Right ventricle myocardium superior (tissue), 1 donor: ENCODE measurements at regions not wholly inside any gene's neighbourhood (a gene's known extent, or its start where the extent isn't known, plus 50 kb on each side); places are given as distances from the start of the nearest gene placed in this dataset.
"Not testable (repeated sequence)": the region's sequence is repeated elsewhere in the genome, so short reads cannot be mapped to it uniquely, and the experiment has no call there.

Source experiments
- ATAC-seq: fragments of 200-7000 bp; cut with Tn5 transposase; one replicate; pipeline ENCODE4 v1.9.1; 2020; ENCODE audit warnings: mild to moderate bottlenecking; ENCODE audit not compliant: poor library complexity
- DNase-seq: peaks from one replicate; pipeline ENCODE4 v3.0.0-alpha.2; 2020
- intact Hi-C: fragments of 100-400 bp; cut with DNase I; formaldehyde crosslinking; loops from one replicate; pipeline ENCODE4 v1.11.2; 2022
- donor health status: DM: no; HTN: yes; CAD: no; lungs with severe emphysema.

DNA sequence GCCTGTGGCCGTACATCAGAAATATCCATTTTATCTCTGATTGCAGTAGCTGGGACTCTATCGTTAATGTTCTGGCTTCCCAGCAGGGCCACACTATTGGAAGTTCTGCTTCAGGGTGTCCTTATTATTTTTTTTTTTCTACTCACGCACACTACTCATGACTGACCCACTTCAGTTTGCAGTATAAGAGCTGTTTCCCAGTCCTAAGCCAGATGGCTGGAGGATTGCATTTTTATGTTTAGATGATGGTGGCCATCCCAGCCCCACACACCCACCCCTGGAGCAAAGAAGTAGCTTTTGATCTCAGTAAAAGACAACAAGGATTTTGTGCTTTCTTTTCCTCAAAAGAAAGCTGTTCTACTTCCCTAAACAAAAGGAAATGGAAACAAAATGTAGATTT is 557.0 kb upstream of the GALNTL6 start:
- DNase-seq (no peak), ATAC-seq (no peak)
- intact Hi-C loops, result no loop called here

DNA sequence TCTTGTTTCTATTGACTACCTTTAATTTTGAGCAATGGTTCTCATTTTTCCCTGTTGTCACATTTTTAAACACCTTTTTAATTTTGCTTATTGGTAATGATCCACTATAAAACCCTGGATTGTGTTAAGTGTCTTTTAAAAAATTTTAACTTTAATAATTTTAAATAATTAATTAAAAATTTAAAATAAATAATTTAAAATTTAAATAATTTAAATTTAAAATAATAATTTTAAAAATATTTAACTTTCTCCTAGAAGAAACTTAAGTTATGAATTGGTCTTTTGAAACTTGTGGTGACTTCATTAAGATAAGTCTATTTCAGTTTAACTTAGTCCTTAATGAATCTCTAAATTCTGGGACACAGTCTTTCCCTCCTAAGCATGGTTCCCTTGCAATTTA is 566.3 kb upstream of the GALNTL6 start:
- intact Hi-C loops, result no loop called here
- ATAC-seq (no peak), DNase-seq (no peak)

DNA sequence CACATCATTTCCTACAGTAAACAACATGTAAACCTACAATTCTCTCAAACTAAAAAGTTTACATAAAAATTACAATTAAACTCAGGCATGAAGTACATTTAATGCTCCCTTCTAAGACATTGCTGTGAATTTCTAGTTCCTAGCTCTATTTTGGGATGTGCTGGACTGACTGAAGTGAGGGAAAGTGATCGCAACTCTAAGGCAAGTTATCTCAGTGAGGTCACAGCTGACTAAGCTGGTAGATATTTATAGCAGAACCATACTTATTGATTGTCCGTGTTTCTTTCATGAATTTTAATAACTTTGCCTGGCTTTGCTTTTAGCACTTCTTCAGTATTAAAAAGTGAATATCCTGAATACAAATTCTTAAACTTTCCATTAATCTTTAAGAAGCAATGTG is 570.4 kb upstream of the GALNTL6 start:
- DNase-seq, result no peak
- intact Hi-C loops, result no loop called here
- no peak for ATAC-seq

DNA sequence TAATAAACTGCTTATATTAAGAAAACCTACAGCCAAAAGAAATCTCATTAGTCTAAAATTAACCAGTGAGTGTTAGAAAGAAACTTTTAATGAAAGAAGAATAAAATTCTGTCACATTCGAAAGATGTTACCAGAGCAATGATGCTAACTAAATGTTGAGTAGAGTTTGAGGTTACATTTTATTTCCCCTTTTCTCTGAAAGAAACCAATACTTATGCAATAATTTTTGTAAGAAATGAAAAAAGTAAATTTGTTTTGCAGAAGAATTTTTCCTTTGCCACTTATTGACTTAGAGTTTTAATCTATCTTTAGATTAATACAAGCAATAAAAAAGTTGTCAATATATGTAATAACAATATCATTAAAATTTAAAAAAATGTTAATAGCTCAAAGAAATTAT is 574.0 kb upstream of the GALNTL6 start:
- DNase-seq (no peak), ATAC-seq (no peak)
- intact Hi-C loops, result no loop called here

DNA sequence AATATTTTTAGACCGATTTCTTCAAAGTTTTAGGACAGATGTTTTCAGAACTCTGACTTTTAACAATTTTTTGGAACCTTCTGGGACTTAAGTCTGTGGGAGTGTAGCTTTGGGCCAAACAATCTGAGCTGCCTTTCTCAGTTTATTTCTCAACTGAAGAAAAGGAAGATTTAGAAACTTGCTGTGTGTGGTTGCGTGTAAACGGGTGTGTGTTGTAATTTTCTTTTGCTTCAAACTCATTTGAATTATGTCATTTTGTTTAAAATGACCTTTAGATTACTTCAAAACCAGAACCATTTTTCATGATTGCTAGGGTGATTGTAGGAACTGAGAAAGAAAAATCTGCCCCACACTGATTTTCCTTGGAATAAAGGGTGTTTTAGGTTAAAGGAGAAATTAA is 577.7 kb upstream of the GALNTL6 start:
- ATAC-seq (no peak), DNase-seq (no peak)
- intact Hi-C loops, result no loop called here

DNA sequence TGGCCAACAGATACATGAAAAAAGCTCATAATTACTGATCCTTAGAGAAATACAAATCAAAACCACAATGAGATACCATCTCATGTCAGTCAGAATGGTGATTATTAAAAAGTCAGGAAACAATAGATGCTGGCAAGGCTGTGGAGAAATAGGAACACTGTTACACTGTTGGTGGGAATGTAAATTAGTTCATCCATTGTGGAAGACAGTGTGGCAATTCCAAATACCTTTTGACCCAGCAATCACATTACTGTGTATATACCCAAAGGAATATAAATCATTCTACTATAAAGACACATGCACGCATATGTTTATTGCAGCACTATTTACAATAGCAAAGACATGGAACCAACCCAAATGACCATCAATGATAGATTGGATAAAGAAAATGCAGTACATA is 583.9 kb upstream of the GALNTL6 start:
- DNase-seq, intact Hi-C loops, ATAC-seq: not testable (repeated sequence)

DNA sequence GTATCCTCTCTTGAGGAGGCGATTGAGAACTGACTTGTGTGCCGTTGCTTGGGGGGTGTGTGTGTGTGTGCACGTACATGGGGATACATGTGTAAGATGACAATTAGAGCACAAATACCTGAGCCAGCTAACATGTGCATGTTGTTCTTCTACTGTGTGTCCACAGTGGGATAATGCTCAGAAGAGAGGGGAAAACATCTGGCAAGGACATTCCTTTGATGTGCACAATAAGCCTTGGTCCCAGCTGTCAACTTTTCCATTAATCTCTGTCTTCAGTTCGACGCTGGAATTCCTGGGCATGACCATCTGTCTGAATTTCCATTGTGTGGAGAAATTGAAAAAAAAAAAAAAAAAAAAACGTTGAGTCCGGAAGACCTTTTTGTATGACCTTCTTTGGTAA is 592.0 kb upstream of the GALNTL6 start:
- no peak for ATAC-seq
- intact Hi-C loops, result no loop called here
- DNase-seq, result no peak

DNA sequence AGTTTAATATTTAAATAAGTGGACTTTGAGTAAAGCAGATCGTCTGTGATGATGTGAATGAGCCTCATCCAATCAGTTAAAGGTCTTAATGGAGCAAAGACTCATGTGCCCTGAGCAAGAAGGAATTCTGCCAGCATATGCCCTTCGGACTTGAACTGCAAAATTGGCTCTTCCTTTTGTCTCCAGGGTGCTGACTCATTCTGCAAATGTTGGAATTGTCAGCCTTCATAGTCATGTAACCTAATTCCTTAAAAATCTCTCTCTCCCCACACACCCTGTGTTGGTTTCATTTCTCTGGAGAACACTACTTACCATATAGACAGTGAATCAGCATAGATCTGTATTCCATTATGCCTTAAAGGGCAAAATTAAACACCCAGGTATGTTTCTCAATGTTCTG is 609.8 kb upstream of the GALNTL6 start:
- no peak for ATAC-seq
- intact Hi-C loops, result no loop called here
- DNase-seq, result no peak

DNA sequence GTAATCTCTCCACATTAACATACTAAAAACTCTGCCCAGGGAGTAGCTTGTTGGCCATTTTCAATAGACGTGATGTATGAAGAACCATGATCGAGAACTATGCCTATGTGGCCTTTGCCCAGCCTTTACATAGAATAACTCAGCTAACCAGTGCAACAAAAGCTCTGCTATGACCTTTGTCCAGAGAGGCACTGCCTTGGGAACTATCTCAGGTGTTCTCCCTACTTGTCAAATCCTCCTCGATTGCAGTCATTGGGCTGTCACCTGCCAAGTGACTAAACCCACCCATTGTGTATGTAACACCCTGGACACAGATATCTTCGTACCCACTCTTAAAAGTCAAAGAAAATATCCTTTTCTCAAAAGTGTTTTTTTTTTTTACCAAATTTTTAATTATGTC is 610.3 kb upstream of the GALNTL6 start:
- intact Hi-C loops, result no loop called here

DNA sequence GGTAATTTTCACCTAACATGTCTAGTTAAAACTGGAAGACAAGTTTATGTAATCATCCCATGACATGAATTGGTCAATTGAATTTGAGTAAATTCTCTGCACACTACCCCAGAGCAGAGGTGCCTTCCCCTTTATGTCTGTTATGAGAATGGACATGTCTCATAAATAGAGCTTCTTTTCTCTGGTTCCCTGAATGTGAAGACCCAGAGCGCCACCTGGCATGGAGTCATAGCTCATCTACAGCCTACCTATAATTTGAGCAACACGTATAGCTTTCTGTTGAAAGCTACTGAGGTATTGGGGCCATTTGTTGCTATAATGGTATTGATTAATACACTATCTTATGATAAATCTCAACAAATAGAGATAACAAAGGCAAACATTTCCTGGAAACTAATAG is 626.5 kb upstream of the GALNTL6 start:
- DNase-seq, result no peak
- intact Hi-C loops, result no loop called here
- ATAC-seq, result no peak

More for the DNA sequence above, 610.3 kb upstream of the GALNTL6 start:
- DNase-seq (no peak), ATAC-seq (no peak)

DNA sequence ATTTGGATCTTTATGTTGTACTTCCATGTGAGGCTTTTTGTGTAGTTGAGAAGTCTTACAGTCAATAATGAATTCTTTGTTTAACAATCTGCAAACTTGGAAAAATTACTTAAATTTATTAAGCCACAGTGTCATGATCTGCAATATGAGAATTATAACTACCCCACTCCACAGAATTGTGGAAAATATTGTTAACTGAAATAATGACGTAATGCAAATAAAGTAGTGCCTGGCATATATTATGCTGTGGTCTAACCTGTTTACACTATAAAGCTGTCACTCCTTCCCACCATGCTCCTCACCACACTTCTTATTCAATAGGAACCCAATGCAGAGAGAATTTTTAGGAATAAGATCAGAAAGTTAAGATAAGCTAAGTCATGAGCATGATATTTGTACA is 632.1 kb upstream of the GALNTL6 start:
- ATAC-seq (no peak), DNase-seq (no peak)
- intact Hi-C loops, result no loop called here

DNA sequence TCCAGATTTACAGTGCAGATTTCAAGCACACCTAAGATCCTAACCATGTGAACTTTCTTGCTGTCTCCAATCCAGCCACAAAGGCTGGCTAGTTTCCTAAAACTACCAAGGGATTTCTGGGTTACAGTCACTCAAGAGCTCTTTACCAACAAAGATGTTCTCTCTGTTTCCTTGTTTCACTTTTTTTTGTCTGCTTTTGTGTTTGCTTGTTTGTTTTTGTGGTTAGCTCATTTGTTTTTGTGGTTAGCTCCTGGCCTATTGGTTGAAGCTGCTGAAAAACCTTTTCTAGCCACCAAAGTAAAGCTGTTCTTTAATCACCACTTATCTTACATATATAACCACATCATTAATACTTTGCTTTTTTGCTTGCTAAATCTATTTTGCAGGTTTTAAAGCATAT is 642.5 kb upstream of the GALNTL6 start:
- DNase-seq (no peak), ATAC-seq (no peak)
- intact Hi-C loops, result no loop called here

DNA sequence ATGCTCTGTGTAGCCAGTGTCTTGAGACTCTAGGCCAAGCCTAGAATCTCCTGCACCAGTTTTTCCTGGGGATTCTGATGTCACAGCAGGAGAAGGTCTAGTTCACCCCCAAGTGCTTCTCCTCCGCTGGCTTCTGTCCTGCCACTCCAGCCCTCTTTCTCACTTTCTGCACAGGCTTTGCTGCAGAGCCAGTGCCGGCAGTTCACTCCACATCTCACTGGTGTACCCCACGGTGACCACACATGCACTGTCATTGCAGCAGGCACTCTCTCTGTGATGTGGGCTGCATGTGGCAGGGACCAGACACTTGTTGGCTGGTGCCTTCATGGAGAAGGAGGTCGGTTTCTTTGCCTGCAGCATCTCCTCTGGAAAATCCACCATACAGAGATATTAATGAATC is 643.8 kb upstream of the GALNTL6 start:
- intact Hi-C loops, result no loop called here
- ATAC-seq (no peak), DNase-seq (no peak)

DNA sequence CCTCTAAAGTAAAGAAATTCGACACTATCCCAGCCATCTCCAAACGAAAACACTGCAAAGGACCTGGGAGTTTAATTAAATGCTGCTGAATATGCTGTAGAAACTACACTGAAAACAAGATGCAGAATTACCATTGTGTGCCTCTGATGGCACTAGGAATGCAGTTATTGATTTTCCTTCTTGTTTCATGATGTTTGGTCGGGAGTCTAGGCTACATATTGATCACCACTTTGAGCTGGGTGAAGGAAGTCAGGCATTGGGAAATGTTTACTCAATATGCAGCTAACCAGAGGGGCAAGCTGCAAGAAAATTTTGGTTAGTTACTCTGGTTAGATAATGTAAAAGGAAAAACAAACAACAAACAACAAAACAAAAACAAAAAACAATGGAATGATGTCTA is 650.7 kb upstream of the GALNTL6 start:
- ATAC-seq (no peak), DNase-seq (no peak)
- intact Hi-C loops, result no loop called here

DNA sequence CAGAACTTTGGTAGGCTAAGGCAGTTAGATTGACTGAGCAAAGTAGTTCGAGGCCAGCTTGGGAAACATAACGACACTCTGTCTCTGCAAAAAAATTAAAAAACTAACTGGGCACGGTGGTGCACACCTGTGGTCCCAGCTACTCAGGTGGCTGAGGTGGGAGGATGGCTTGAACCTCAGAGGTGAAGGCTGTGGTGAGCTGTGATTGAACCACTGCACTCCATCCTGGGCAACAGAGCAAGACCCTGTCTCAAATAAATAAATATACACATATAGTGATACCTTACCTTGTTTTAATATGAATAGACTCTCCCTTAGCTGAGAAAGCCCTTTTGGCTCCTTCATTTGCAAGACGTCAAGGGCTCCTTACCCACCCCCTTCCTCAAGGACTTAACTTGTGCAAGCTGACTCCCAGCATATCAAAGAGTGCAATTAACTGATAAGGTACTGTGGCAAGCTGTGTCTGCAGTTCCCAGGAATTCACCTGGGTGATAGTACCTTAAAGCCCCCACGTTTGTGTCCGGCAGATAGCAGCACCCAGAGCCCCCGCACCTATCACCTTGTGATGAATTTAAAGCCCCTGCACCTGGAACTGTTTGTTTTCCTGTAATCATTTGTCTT is 655.6 kb upstream of the GALNTL6 start:
- DNase-seq (no peak), ATAC-seq (no peak)
- intact Hi-C loops, result no loop called here

DNA sequence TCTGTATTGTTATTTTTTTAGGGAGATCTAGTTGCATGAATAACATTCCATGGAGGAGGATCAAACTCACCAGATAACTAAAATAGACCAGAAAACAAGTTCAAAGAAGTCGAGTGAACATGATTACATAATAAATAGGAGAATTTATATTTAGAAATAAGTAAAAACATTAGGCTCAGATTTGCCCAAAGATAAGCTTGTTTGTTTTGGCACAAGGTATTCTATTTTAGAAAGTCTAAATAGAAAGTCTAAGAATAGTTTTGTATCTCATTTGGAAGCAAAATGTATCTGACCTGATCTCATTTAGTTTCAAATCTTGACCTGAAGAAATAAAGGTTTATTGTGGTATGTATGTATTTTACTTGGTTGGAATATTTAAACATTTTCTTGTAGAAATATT is 670.6 kb upstream of the GALNTL6 start:
- intact Hi-C loops, result no loop called here
- ATAC-seq (no peak), DNase-seq (no peak)

DNA sequence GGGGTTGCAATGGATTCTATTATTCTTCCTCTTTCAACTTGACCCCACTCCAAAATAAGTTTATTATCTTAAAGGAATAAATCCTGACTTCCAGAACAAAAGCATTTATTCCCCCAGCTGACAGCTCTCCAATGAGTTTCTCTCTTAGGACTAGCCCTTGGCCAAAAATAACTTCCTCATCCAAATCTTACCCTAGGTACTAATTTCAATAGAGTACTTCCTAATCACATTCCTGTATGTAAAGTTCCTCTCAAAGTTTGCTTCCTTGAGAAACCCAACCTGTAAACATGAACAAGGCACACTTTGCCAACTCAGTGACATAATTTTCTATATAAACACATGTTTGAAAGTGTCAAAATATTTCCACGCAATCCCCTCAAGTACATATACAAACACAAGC is 671.2 kb upstream of the GALNTL6 start:
- intact Hi-C loops, result no loop called here
- DNase-seq (no peak), ATAC-seq (no peak)

DNA sequence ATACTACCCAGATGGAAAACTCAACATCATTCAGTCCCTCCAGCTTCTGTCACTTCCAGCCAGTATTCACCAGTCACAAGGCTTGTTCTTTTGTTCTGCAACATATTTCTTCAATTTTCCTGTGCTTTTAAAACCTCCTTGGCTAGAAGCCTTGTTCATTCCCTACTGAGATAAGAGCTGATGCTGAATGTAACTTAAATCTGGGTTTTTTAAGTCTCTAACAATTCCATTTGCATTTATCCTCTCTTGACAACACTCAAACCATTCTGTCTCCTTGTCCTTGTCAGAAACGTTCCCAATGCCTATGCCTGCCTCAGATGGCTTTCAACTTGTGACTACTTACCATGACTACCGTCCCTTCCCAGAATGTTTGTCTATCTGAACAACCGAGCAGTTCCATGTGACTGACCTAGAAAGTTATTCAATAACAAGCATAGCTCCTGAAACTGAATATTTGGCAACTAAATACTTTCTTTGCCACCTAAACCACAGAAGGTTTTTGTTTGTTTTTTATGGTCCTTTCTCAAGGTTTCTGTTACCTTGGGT is 682.9 kb upstream of the GALNTL6 start:
- DNase-seq, result no peak
- no peak for ATAC-seq
- intact Hi-C loops, result no loop called here

DNA sequence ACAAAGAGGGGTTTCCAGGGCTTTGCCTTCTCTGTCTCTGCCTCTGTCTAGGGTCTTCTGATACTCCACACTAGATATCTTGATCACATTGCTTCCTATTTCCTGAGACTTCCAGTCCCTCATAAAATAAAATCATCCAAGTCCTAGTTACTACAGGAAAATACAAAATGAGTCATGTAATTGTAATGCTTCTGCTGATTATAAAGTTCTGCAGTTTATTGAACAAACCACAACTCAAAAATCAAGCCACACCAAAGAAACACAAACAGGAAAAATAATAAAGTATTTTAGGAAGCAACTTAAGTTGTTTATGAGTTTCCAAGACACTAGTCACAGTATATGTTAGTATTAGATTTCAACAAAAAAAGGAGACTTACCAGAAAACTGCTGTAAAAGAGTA is 695.1 kb upstream of the GALNTL6 start:
- intact Hi-C loops, result no loop called here
- no peak for DNase-seq
- ATAC-seq, result no peak

DNA sequence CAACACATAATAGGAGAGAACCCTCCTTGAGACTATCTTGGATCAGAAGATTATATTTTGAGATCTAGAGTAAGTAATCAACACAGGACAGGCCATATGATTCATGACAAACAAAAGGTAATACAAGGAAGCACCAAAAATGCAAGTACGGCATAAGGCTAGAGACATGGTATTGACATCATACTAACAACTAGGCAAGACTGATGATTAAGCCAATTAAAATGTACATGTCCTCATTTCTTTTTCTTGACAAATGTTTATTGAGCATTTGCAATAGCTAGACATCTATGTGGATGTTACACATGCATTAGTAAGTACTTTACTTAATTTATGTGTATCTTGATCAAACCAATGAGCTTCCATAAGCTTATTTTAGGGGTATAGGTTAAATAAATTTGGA is 695.7 kb upstream of the GALNTL6 start:
- DNase-seq (no peak), ATAC-seq (no peak)
- intact Hi-C loops, result no loop called here

DNA sequence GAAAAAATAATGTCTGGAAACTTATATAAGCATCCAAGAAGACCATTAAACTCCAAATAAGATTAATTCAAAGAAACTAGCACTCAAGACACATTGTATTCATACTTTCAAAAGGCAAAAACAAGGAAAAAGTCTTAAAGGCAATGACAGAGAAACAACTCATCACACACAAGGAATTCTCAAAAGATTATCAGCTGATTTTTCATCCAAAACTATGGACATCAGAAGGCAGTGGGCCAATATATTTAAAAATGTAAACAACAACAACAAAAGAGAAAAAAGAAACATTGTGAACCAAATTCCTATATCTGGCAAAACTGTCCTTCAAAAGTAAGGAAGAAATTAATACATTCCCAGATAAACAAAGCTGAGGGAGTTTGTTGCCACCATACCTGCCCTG is 711.4 kb upstream of the GALNTL6 start:
- intact Hi-C loops, result no loop called here
- no peak for DNase-seq
- no peak for ATAC-seq
